ENCODE measurements at regions not wholly inside any gene's neighbourhood (a gene's known extent, or its start where the extent isn't known, plus 50 kb on each side); places are given as distances from the start of the nearest gene placed in this dataset.

GRCh38 chr3:74269689-74270088 lies 344.8 kb downstream of the CNTN3 start:
- TF ChIP-seq SIN3A (IDR thresholded peaks at IDR 0.05; ENCODE audit: borderline replicate concordance, insufficient read depth, low read length) = no peak
- TF ChIP-seq TAF1 (IDR thresholded peaks at IDR 0.05; ENCODE audit: borderline replicate concordance, insufficient read depth, low read length) = no peak
- no peak for TF ChIP-seq POLR2AphosphoS5 (IDR thresholded peaks at IDR 0.05; ENCODE audit: low read depth, low read length)

All from PFSK-1 (cell line).